HL-60 (cell line): ENCODE measurements at regions not wholly inside any gene's neighbourhood (a gene's known extent, or its start where the extent isn't known, plus 50 kb on each side); places are given as distances from the start of the nearest gene placed in this dataset.

ENCODE experiments used
- GABPA ChIP-seq: IDR thresholded peaks from 2 replicates; pipeline ENCODE4 v1.6.1; 2012; ENCODE audit warnings: low read depth
- POLR2AphosphoS5 ChIP-seq: IDR thresholded peaks from 2 replicates; pipeline ENCODE4 v1.6.1; 2012; ENCODE audit warnings: low read depth
- SPI1 ChIP-seq: IDR thresholded peaks from 2 replicates; pipeline ENCODE4 v1.6.1; 2012; ENCODE audit warnings: low read depth, mild to moderate bottlenecking, borderline replicate concordance
- TF ChIP-seq, protein P1 (sequence below): IDR thresholded peaks from one replicate; pipeline ENCODE4 v1.5.1; 2011; ENCODE audit warnings: low read length, control low read depth, inconsistent platforms; ENCODE audit not compliant: insufficient read depth
- TF ChIP-seq, protein P2 (sequence below): IDR thresholded peaks from 2 replicates; pipeline ENCODE4 v1.6.1; 2012; ENCODE audit warnings: low read depth; ENCODE audit not compliant: insufficient replicate concordance

DNA sequence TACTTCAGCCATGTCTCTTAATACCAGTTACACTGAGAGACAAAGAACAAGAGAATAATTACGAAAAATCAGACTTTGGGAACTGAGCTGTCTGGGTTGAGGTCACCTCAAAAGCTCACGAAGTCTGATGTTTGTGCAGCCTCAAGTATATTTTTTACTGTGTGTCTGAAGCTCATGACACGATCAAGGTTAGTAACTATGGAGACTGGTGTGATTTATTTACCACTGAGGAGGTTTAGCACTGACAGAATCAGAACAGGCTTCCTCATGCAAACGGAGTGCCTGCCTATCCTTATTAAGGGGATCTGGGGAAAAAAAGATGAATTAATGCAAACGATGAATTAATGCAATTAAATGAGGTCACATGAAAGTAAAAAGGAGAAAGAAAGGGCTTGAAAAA lies 61.1 kb upstream of the RAPH1 start:
- TF ChIP-seq, protein P1, sequence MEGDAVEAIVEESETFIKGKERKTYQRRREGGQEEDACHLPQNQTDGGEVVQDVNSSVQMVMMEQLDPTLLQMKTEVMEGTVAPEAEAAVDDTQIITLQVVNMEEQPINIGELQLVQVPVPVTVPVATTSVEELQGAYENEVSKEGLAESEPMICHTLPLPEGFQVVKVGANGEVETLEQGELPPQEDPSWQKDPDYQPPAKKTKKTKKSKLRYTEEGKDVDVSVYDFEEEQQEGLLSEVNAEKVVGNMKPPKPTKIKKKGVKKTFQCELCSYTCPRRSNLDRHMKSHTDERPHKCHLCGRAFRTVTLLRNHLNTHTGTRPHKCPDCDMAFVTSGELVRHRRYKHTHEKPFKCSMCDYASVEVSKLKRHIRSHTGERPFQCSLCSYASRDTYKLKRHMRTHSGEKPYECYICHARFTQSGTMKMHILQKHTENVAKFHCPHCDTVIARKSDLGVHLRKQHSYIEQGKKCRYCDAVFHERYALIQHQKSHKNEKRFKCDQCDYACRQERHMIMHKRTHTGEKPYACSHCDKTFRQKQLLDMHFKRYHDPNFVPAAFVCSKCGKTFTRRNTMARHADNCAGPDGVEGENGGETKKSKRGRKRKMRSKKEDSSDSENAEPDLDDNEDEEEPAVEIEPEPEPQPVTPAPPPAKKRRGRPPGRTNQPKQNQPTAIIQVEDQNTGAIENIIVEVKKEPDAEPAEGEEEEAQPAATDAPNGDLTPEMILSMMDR: no peak
- TF ChIP-seq POLR2AphosphoS5 (no peak), SPI1 (no peak), GABPA (no peak)
- TF ChIP-seq, protein P2, sequence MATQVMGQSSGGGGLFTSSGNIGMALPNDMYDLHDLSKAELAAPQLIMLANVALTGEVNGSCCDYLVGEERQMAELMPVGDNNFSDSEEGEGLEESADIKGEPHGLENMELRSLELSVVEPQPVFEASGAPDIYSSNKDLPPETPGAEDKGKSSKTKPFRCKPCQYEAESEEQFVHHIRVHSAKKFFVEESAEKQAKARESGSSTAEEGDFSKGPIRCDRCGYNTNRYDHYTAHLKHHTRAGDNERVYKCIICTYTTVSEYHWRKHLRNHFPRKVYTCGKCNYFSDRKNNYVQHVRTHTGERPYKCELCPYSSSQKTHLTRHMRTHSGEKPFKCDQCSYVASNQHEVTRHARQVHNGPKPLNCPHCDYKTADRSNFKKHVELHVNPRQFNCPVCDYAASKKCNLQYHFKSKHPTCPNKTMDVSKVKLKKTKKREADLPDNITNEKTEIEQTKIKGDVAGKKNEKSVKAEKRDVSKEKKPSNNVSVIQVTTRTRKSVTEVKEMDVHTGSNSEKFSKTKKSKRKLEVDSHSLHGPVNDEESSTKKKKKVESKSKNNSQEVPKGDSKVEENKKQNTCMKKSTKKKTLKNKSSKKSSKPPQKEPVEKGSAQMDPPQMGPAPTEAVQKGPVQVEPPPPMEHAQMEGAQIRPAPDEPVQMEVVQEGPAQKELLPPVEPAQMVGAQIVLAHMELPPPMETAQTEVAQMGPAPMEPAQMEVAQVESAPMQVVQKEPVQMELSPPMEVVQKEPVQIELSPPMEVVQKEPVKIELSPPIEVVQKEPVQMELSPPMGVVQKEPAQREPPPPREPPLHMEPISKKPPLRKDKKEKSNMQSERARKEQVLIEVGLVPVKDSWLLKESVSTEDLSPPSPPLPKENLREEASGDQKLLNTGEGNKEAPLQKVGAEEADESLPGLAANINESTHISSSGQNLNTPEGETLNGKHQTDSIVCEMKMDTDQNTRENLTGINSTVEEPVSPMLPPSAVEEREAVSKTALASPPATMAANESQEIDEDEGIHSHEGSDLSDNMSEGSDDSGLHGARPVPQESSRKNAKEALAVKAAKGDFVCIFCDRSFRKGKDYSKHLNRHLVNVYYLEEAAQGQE: no peak
